ENCODE measurements at regions not wholly inside any gene's neighbourhood (a gene's known extent, or its start where the extent isn't known, plus 50 kb on each side); places are given as distances from the start of the nearest gene placed in this dataset.

GRCh38 chr2:220320326-220320725, 692.9 kb downstream of the SLC4A3 start:
- DNase-seq (no peak), ATAC-seq (ENCODE audit: insufficient read depth, low FRiP score) (no peak)
- Histone ChIP-seq H3K27ac (ENCODE audit: low read depth in 1 of 2, low read length in 1 of 2) (no peak overlapping the region), H3K4me3 (no peak overlapping the region), H3K9ac (ENCODE audit: insufficient read depth in 1 of 2, low read length in 2 of 2) (no peak overlapping the region), H3K4me1 (ENCODE audit: control insufficient read depth in 5 of 5, insufficient read depth in 5 of 5, low read length in 5 of 5) (peaks cover 0 to 8% (median 0%) of the 10 kb centered on the region in 5 donors), H3K36me3 (ENCODE audit: control insufficient read depth in 4 of 4, insufficient read depth in 4 of 4, low read length in 4 of 4) (no peaks in the 10 kb centered on the region), H3K9me3 (ENCODE audit: control insufficient read depth in 4 of 4, insufficient read depth in 3 of 4, low read length in 3 of 4) (no peaks in the 10 kb centered on the region), H3K27me3 (ENCODE audit: control insufficient read depth in 3 of 3, insufficient read depth in 3 of 3, low read length in 2 of 3) (no peaks in the 10 kb centered on the region)
- WGBS, 2 donors, result 65 to 82% methylated on average over 2 of the region's 2 CpGs
- TF ChIP-seq CTCF (IDR thresholded peaks at IDR 0.05; ENCODE audit: control extremely low read depth, extremely low read depth), result no peak

- H3K4me3 ChIP-seq, result no peak overlapping the region
- H3K4me1 ChIP-seq (ENCODE audit: control insufficient read depth in 5 of 5, insufficient read depth in 5 of 5, low read length in 5 of 5), result no peaks in the 10 kb centered on the region
- H3K27me3 ChIP-seq (ENCODE audit: control insufficient read depth in 3 of 3, insufficient read depth in 3 of 3, low read length in 2 of 3), result no peaks in the 10 kb centered on the region
- peaks cover 0 to 3% (median 0%) of the 10 kb centered on the region in 4 donors for H3K9me3 ChIP-seq (ENCODE audit: control insufficient read depth in 4 of 4, insufficient read depth in 3 of 4, low read length in 3 of 4)
- H3K36me3 ChIP-seq (ENCODE audit: control insufficient read depth in 4 of 4, insufficient read depth in 4 of 4, low read length in 4 of 4), result no peaks in the 10 kb centered on the region
- 76 to 97% methylated on average over 1 of the region's 1 CpG for WGBS, 2 donors
- H3K9ac ChIP-seq (ENCODE audit: insufficient read depth in 1 of 2, low read length in 2 of 2), result no peak overlapping the region
- ATAC-seq (ENCODE audit: insufficient read depth, low FRiP score) (no peak), DNase-seq (no peak)
- TF ChIP-seq CTCF (IDR thresholded peaks at IDR 0.05; ENCODE audit: control extremely low read depth, extremely low read depth), result no peak
- H3K27ac ChIP-seq (ENCODE audit: low read depth in 1 of 2, low read length in 1 of 2), result no peak overlapping the region
Observed at GRCh38 chr2:220332886-220333285, 705.5 kb downstream of the SLC4A3 start.

- Histone ChIP-seq H3K27ac (ENCODE audit: low read depth in 1 of 2, low read length in 1 of 2) (no peak overlapping the region), H3K36me3 (ENCODE audit: control insufficient read depth in 4 of 4, insufficient read depth in 4 of 4, low read length in 4 of 4) (no peaks in the 10 kb centered on the region), H3K9me3 (ENCODE audit: control insufficient read depth in 4 of 4, insufficient read depth in 3 of 4, low read length in 3 of 4) (peaks cover 0 to 3% (median 0%) of the 10 kb centered on the region in 4 donors), H3K9ac (ENCODE audit: insufficient read depth in 1 of 2, low read length in 2 of 2) (no peak overlapping the region), H3K4me3 (no peak overlapping the region), H3K27me3 (ENCODE audit: control insufficient read depth in 3 of 3, insufficient read depth in 3 of 3, low read length in 2 of 3) (no peaks in the 10 kb centered on the region), H3K4me1 (ENCODE audit: control insufficient read depth in 5 of 5, insufficient read depth in 5 of 5, low read length in 5 of 5) (no peaks in the 10 kb centered on the region)
- ATAC-seq (ENCODE audit: insufficient read depth, low FRiP score) (no peak), DNase-seq (no peak)
- no peak for TF ChIP-seq CTCF (IDR thresholded peaks at IDR 0.05; ENCODE audit: control extremely low read depth, extremely low read depth)
Observed at GRCh38 chr2:220334210-220334609, 706.8 kb downstream of the SLC4A3 start.

GRCh38 chr2:220334871-220335590, 707.6 kb downstream of the SLC4A3 start:
- no peak overlapping the region for H3K4me3 ChIP-seq
- no peak overlapping the region for H3K9ac ChIP-seq (ENCODE audit: insufficient read depth in 1 of 2, low read length in 2 of 2)
- DNase-seq (no peak), ATAC-seq (ENCODE audit: insufficient read depth, low FRiP score) (no peak)
- H3K9me3 ChIP-seq (ENCODE audit: control insufficient read depth in 4 of 4, insufficient read depth in 3 of 4, low read length in 3 of 4), result peaks cover 0 to 1% (median 0%) of the 10 kb centered on the region in 4 donors
- no peaks in the 10 kb centered on the region for H3K27me3 ChIP-seq (ENCODE audit: control insufficient read depth in 3 of 3, insufficient read depth in 3 of 3, low read length in 2 of 3)
- no peak overlapping the region for H3K27ac ChIP-seq (ENCODE audit: low read depth in 1 of 2, low read length in 1 of 2)
- 64 to 72% methylated on average over 4 of the region's 4 CpGs for WGBS, 2 donors
- no peaks in the 10 kb centered on the region for H3K4me1 ChIP-seq (ENCODE audit: control insufficient read depth in 5 of 5, insufficient read depth in 5 of 5, low read length in 5 of 5)
- TF ChIP-seq CTCF (IDR thresholded peaks at IDR 0.05; ENCODE audit: control extremely low read depth, extremely low read depth), result no peak
- H3K36me3 ChIP-seq (ENCODE audit: control insufficient read depth in 4 of 4, insufficient read depth in 4 of 4, low read length in 4 of 4), result no peaks in the 10 kb centered on the region

All from lung (tissue), 11 donors.